OCI-LY1 (cell line): ENCODE measurements at regions not wholly inside any gene's neighbourhood (a gene's known extent, or its start where the extent isn't known, plus 50 kb on each side); places are given as distances from the start of the nearest gene placed in this dataset.

ENCODE experiments used
- H2AFZ ChIP-seq: fragments of 200-600 bp; sonication (generic), shearing (Covaris generic); 2 replicates; pipeline ENCODE4 v1.6.0; 2014; ENCODE audit warnings: antibody characterized with exemption, mild to moderate bottlenecking, low read length
- H3F3A ChIP-seq: fragments of 200-600 bp; sonication (generic), shearing (Covaris generic); 2 replicates; pipeline ENCODE4 v1.6.0; 2014; ENCODE audit warnings: mild to moderate bottlenecking, antibody characterized with exemption, low read length, moderate library complexity; ENCODE audit not compliant: insufficient read depth
- H3K27ac ChIP-seq: fragments of 200-600 bp; sonication (generic); 2 replicates; pipeline ENCODE4 v1.5.1; 2014; ENCODE audit warnings: low read length, mixed run types, mild to moderate bottlenecking, low read depth; ENCODE audit not compliant: poor library complexity, severe bottlenecking
- H3K27me3 ChIP-seq: fragments of 200-600 bp; sonication (generic); 2 replicates; pipeline ENCODE4 v1.6.0; 2014; ENCODE audit warnings: antibody characterized with exemption, mild to moderate bottlenecking, low read length, moderate library complexity; ENCODE audit not compliant: insufficient read depth
- H3K36me3 ChIP-seq: fragments of 200-600 bp; sonication (generic); 2 replicates; pipeline ENCODE4 v1.6.1; 2014; ENCODE audit warnings: mild to moderate bottlenecking, antibody characterized with exemption, low read length, moderate library complexity, mixed read lengths; ENCODE audit not compliant: insufficient read depth
- H3K4me1 ChIP-seq: fragments of 200-600 bp; sonication (generic); 2 replicates; pipeline ENCODE4 v1.5.1; 2014; ENCODE audit warnings: mild to moderate bottlenecking, low read length, moderate library complexity; ENCODE audit not compliant: insufficient read depth, severe bottlenecking
- H3K4me2 ChIP-seq: fragments of 200-600 bp; sonication (generic), shearing (Covaris generic); 2 replicates; pipeline ENCODE4 v1.6.1; 2014; ENCODE audit warnings: low read length
- H3K4me3 ChIP-seq: fragments of 200-600 bp; sonication (generic); 2 replicates; pipeline ENCODE4 v1.5.1; 2014; ENCODE audit warnings: low read length, low read depth, mild to moderate bottlenecking, mixed read lengths; ENCODE audit not compliant: poor library complexity, severe bottlenecking
- H3K79me2 ChIP-seq: fragments of 200-600 bp; shearing (Covaris generic); 2 replicates; pipeline ENCODE4 v1.6.1; 2016; ENCODE audit warnings: mixed run types, low read length, mixed read lengths; ENCODE audit not compliant: insufficient read depth
- H3K9ac ChIP-seq: fragments of 200-600 bp; sonication (generic), shearing (Covaris generic); 2 replicates; pipeline ENCODE4 v1.6.1; 2014; ENCODE audit warnings: mild to moderate bottlenecking, low read length, mixed read lengths
- H3K9me2 ChIP-seq: fragments of 200-600 bp; sonication (generic), shearing (Covaris generic); 2 replicates; pipeline ENCODE4 v1.6.1; 2014; ENCODE audit warnings: low read depth, mild to moderate bottlenecking, low read length, mixed read lengths
- H3K9me3 ChIP-seq: fragments of 200-600 bp; shearing (Covaris generic); 2 replicates; pipeline ENCODE4 v1.6.1; 2014; ENCODE audit warnings: low read length, mixed read lengths
- H4K20me1 ChIP-seq: fragments of 200-600 bp; sonication (generic), shearing (Covaris generic); 2 replicates; pipeline ENCODE4 v1.6.0; 2016; ENCODE audit warnings: mild to moderate bottlenecking, low read length; ENCODE audit not compliant: insufficient read depth
- EZH2 ChIP-seq: fragments of 200-600 bp; sonication (generic), shearing (Covaris generic); IDR thresholded peaks from 2 replicates; pipeline ENCODE4 v1.8.0; 2017; ENCODE audit warnings: borderline replicate concordance, mixed run types, mild to moderate bottlenecking, antibody characterized with exemption, low read length, moderate library complexity, mixed read lengths
- TF ChIP-seq, protein P1 (sequence below): fragments of 200-600 bp; sonication (generic), shearing (Covaris generic); IDR thresholded peaks from 2 replicates; pipeline ENCODE4 v1.5.1; 2017; ENCODE audit warnings: mild to moderate bottlenecking, antibody characterized with exemption, low read length, moderate library complexity, mixed read lengths

DNA sequence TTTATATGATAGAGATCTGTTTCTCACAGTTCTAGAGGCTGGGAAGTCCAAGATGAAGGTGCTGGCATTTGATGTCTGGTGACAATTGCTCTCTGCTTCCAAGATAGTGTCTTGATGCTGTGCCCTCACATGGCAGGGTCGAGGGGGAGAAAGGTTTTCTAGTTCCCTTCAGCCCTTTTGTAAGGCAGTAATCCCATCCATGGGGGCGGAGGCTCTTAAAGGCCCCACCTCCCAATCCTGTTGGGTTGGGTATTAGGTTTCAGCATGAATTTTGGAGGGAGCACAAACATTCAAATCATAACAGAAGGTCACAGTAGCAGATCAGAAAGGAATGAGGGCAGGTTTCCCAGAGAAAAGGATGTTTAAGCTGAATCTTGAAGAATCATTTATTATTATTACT is 601.7 kb upstream of the ZNF717 start:
- no peaks in the 10 kb centered on the region for H3K9me2 ChIP-seq
- TF ChIP-seq EZH2, result no peak
- TF ChIP-seq, protein P1, sequence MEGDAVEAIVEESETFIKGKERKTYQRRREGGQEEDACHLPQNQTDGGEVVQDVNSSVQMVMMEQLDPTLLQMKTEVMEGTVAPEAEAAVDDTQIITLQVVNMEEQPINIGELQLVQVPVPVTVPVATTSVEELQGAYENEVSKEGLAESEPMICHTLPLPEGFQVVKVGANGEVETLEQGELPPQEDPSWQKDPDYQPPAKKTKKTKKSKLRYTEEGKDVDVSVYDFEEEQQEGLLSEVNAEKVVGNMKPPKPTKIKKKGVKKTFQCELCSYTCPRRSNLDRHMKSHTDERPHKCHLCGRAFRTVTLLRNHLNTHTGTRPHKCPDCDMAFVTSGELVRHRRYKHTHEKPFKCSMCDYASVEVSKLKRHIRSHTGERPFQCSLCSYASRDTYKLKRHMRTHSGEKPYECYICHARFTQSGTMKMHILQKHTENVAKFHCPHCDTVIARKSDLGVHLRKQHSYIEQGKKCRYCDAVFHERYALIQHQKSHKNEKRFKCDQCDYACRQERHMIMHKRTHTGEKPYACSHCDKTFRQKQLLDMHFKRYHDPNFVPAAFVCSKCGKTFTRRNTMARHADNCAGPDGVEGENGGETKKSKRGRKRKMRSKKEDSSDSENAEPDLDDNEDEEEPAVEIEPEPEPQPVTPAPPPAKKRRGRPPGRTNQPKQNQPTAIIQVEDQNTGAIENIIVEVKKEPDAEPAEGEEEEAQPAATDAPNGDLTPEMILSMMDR, result no peak
- H3K36me3 ChIP-seq, result no peaks in the 10 kb centered on the region
- no peaks in the 10 kb centered on the region for H4K20me1 ChIP-seq
- H3K4me1 ChIP-seq, result no peaks in the 10 kb centered on the region
- no peak overlapping the region for H3K9ac ChIP-seq
- no peak overlapping the region for H3K4me2 ChIP-seq
- H3K9me3 ChIP-seq, result no peaks in the 10 kb centered on the region
- no peaks in the 10 kb centered on the region for H3K27me3 ChIP-seq
- no peak overlapping the region for H3K4me3 ChIP-seq
- no peaks in the 10 kb centered on the region for H3F3A ChIP-seq
- no peak overlapping the region for H3K27ac ChIP-seq
- no peaks in the 10 kb centered on the region for H3K79me2 ChIP-seq
- H2AFZ ChIP-seq, result no peak overlapping the region

DNA sequence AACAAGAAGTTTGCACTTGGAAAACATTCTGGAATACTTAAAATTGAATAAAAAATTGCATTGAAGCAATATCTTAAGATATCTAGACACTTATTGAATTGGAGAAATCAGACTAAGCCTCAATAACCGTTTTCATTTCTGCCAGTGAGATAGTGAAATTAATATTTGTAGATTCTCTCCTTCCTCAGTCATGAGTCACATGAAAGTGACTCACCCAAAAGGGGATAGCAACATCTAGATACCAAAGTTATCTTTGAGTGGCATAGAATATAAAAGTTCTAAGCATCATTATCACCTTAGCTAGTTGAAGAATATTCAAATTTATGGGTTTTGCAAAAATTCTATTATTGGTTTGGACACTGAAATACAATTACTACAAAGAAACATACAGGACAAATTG is 614.8 kb upstream of the ZNF717 start:
- TF ChIP-seq, protein P1, result no peak
- no peak for TF ChIP-seq EZH2
- Histone ChIP-seq H3K36me3 (no peaks in the 10 kb centered on the region), H3K4me3 (no peak overlapping the region), H3K9ac (no peak overlapping the region), H3K27ac (no peak overlapping the region), H3K79me2 (no peaks in the 10 kb centered on the region), H4K20me1 (no peaks in the 10 kb centered on the region), H3F3A (no peaks in the 10 kb centered on the region), H3K27me3 (no peaks in the 10 kb centered on the region), H2AFZ (no peak overlapping the region), H3K4me2 (no peak overlapping the region), H3K9me3 (no peaks in the 10 kb centered on the region), H3K9me2 (no peaks in the 10 kb centered on the region), H3K4me1 (no peaks in the 10 kb centered on the region)

DNA sequence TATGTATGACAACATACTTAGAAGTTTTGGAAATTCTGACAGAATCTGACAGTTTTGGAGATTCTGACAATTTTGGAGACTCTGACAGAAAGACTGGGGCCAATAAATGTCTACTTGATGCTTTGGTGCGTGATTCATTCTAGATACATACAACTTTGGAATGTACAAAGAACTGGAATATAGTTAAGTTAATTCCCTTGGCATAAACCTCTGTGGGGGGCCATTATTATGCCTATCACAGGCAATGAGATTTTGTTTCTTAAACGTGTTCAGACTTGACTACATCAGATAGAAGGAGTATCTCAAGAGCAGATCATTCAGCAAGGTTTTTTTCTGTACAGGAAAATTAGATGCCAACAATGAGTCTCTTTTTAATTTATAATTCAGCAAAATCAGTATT is 617.6 kb upstream of the ZNF717 start:
- H3K4me2 ChIP-seq, result no peak overlapping the region
- H2AFZ ChIP-seq, result no peak overlapping the region
- no peaks in the 10 kb centered on the region for H3K36me3 ChIP-seq
- H3K27me3 ChIP-seq, result no peaks in the 10 kb centered on the region
- no peak overlapping the region for H3K4me3 ChIP-seq
- H3K9ac ChIP-seq, result no peak overlapping the region
- no peaks in the 10 kb centered on the region for H4K20me1 ChIP-seq
- H3K4me1 ChIP-seq, result no peaks in the 10 kb centered on the region
- H3F3A ChIP-seq, result no peaks in the 10 kb centered on the region
- no peak overlapping the region for H3K27ac ChIP-seq
- H3K9me3 ChIP-seq, result no peaks in the 10 kb centered on the region
- H3K9me2 ChIP-seq, result no peaks in the 10 kb centered on the region
- TF ChIP-seq EZH2, result no peak
- TF ChIP-seq, protein P1, result no peak
- H3K79me2 ChIP-seq, result no peaks in the 10 kb centered on the region
